CD4-positive, alpha-beta T cell (primary cell): ENCODE measurements at regions not wholly inside any gene's neighbourhood (a gene's known extent, or its start where the extent isn't known, plus 50 kb on each side); places are given as distances from the start of the nearest gene placed in this dataset.

Experiments
- ATAC-seq: fragments of 200-7000 bp; cut with Tn5 transposase; one replicate; pipeline ENCODE4 v1.10.0; 2022; ENCODE audit warnings: mild to moderate bottlenecking; ENCODE audit not compliant: poor library complexity
- CTCF ChIA-PET: fragments of 350-600 bp; sonication (Branson Sonifier 250); formaldehyde crosslinking; loops from one replicate; lab custom pipeline; 2021; ENCODE audit warnings: antibody characterized with exemption, inconsistent platforms; lab: Charles Lee
- POLR2A ChIA-PET: fragments of 350-600 bp; sonication (Branson Sonifier 250); formaldehyde crosslinking; loops from one replicate; lab custom pipeline; 2021; ENCODE audit warnings: antibody characterized with exemption, inconsistent platforms; lab: Charles Lee
- DNase-seq, 14 experiments: peaks; one replicate each; pipeline ENCODE4 v3.0.0-alpha.2; 2013 to 2020; ENCODE audit warnings: mixed read lengths in 2 of 14
- H3K27ac ChIP-seq, 2 donors: one replicate each; pipeline versions ENCODE4 v1.5.1 to v1.7.0; 2013; ENCODE audit warnings: low read length in 2 of 2, low read depth in 1 of 2, mild to moderate bottlenecking in 1 of 2
- H3K27me3 ChIP-seq, 2 experiments: 1 replicate in 1 of 2; 2 replicates in 1 of 2; pipeline versions ENCODE4 v1.6.1 to v1.7.0; 2013; ENCODE audit warnings: low read length in 2 of 2, control low read depth in 1 of 2, mild to moderate bottlenecking in 1 of 2, moderate library complexity in 1 of 2; ENCODE audit not compliant: insufficient read depth in 2 of 2, control insufficient read depth in 1 of 2
- H3K36me3 ChIP-seq: one replicate; pipeline ENCODE4 v1.6.1; 2013; ENCODE audit warnings: low read length, control low read depth; ENCODE audit not compliant: insufficient read depth
- H3K4me1 ChIP-seq: one replicate; pipeline ENCODE4 v1.6.1; 2013; ENCODE audit warnings: low read length, control low read depth; ENCODE audit not compliant: insufficient read depth
- H3K4me3 ChIP-seq: one replicate; pipeline ENCODE4 v1.5.1; 2013; ENCODE audit warnings: mild to moderate bottlenecking, low read length, moderate library complexity
- H3K9me3 ChIP-seq, 2 experiments: 1 replicate in 1 of 2; 2 replicates in 1 of 2; pipeline versions ENCODE4 v1.6.1 to v1.7.0; 2013; ENCODE audit warnings: low read length in 2 of 2, mild to moderate bottlenecking in 2 of 2, control low read depth in 1 of 2, moderate library complexity in 1 of 2; ENCODE audit not compliant: control insufficient read depth in 1 of 2, insufficient read depth in 1 of 2
- H3K27ac Mint-ChIP-seq: one replicate; pipeline ENCODE4 v1.8.0; 2020; ENCODE audit warnings: mixed read lengths
- H3K27me3 Mint-ChIP-seq: one replicate; pipeline ENCODE4 v1.8.0; 2021; ENCODE audit warnings: mixed read lengths
- H3K36me3 Mint-ChIP-seq: one replicate; pipeline ENCODE4 v1.8.0; 2021; ENCODE audit warnings: low read depth, mixed read lengths
- H3K4me1 Mint-ChIP-seq: one replicate; pipeline ENCODE4 v1.8.0; 2021; ENCODE audit warnings: low read depth, mixed read lengths
- H3K4me3 Mint-ChIP-seq: one replicate; pipeline ENCODE4 v1.8.0; 2020; ENCODE audit warnings: mild to moderate bottlenecking, mixed read lengths
- H3K9me3 Mint-ChIP-seq: one replicate; pipeline ENCODE4 v1.8.0; 2020; ENCODE audit warnings: mixed read lengths
- CTCF ChIP-seq: fragments of 200-600 bp; IDR thresholded peaks from one replicate; pipeline ENCODE4 v1.8.0; 2022; ENCODE audit warnings: antibody characterized with exemption, mild to moderate bottlenecking
- intact Hi-C, 2 experiments: fragments of 100-400 bp; cut with DNase I in 1 of 2; cut with micrococcal nuclease in 1 of 2; formaldehyde crosslinking; loops; one replicate each; pipeline versions ENCODE4 v1.15.1 to v1.9.0; 2023 to 2025; cut with DNase I, micrococcal nuclease

GRCh38 chr11:26127336-26127735, 204.6 kb upstream of the ANO3 start:
- H3K4me3 Mint-ChIP-seq: no peak overlapping the region
- no peak for TF ChIP-seq CTCF
- H3K9me3 ChIP-seq: no peaks in the 10 kb centered on the region
- no peaks in the 10 kb centered on the region for H3K27me3 Mint-ChIP-seq
- no peak for DNase-seq
- H3K9me3 Mint-ChIP-seq: peaks cover 10% of the 10 kb centered on the region
- intact Hi-C loops: no loop called here
- no peak overlapping the region for H3K27ac ChIP-seq
- ChIA-PET POLR2A (no interaction called here), CTCF (no interaction called here)
- no peaks in the 10 kb centered on the region for H3K27me3 ChIP-seq
- no peaks in the 10 kb centered on the region for H3K36me3 Mint-ChIP-seq
- no peak overlapping the region for H3K27ac Mint-ChIP-seq
- H3K36me3 ChIP-seq: no peaks in the 10 kb centered on the region
- no peak overlapping the region for H3K4me3 ChIP-seq
- no peak for ATAC-seq
- no peaks in the 10 kb centered on the region for H3K4me1 Mint-ChIP-seq
- no peaks in the 10 kb centered on the region for H3K4me1 ChIP-seq

- Mint-ChIP-seq H3K9me3 (peaks cover 9% of the 10 kb centered on the region), H3K36me3 (no peaks in the 10 kb centered on the region), H3K27ac (no peak overlapping the region), H3K4me3 (no peak overlapping the region), H3K4me1 (no peaks in the 10 kb centered on the region), H3K27me3 (no peaks in the 10 kb centered on the region)
- H3K27me3 ChIP-seq: no peaks in the 10 kb centered on the region
- ATAC-seq: no peak
- no peaks in the 10 kb centered on the region for H3K36me3 ChIP-seq
- TF ChIP-seq CTCF: no peak
- H3K9me3 ChIP-seq: no peaks in the 10 kb centered on the region
- intact Hi-C loops: no loop called here
- POLR2A ChIA-PET: no interaction called here
- H3K4me1 ChIP-seq: no peaks in the 10 kb centered on the region
- H3K4me3 ChIP-seq: no peak overlapping the region
- DNase-seq: no peak
- CTCF ChIA-PET: interaction anchor here (0.7 kb wide), 1 partner anchor 1254 kb away, joined by 3 read pairs; no protein-coding TSS in a partner anchor
- H3K27ac ChIP-seq: no peak overlapping the region
Observed at GRCh38 chr11:26131406-26131805, 200.5 kb upstream of the ANO3 start.

- intact Hi-C loops: no loop called here
- H3K9me3 ChIP-seq: no peaks in the 10 kb centered on the region
- Mint-ChIP-seq H3K9me3 (peaks cover 3% of the 10 kb centered on the region), H3K27me3 (no peaks in the 10 kb centered on the region), H3K27ac (no peak overlapping the region), H3K36me3 (no peaks in the 10 kb centered on the region), H3K4me1 (no peaks in the 10 kb centered on the region), H3K4me3 (no peak overlapping the region)
- TF ChIP-seq CTCF: no peak
- H3K27me3 ChIP-seq: no peaks in the 10 kb centered on the region
- no peaks in the 10 kb centered on the region for H3K36me3 ChIP-seq
- CTCF ChIA-PET: no interaction called here
- DNase-seq (no peak), ATAC-seq (no peak)
- H3K4me1 ChIP-seq: no peaks in the 10 kb centered on the region
- POLR2A ChIA-PET: no interaction called here
- H3K4me3 ChIP-seq: no peak overlapping the region
- no peak overlapping the region for H3K27ac ChIP-seq
Observed at GRCh38 chr11:26134053-26134452, 197.9 kb upstream of the ANO3 start.
